Mucosa of rectum (tissue), 2 donors: ENCODE measurements at regions not wholly inside any gene's neighbourhood (a gene's known extent, or its start where the extent isn't known, plus 50 kb on each side); places are given as distances from the start of the nearest gene placed in this dataset.
A peak's percentile ranks its signal among the peaks of the same experiment; 100 is the strongest.
"Not testable (repeated sequence)": the region's sequence is repeated elsewhere in the genome, so short reads cannot be mapped to it uniquely, and the experiment has no call there.

Experiments
- H3K27ac ChIP-seq, 2 donors: one replicate each; pipeline ENCODE4 v1.7.0; 2013; ENCODE audit warnings: inconsistent platforms in 2 of 2, low read depth in 2 of 2, low read length in 2 of 2
- H3K27me3 ChIP-seq, 2 donors: one replicate each; pipeline ENCODE4 v1.7.0; 2013; ENCODE audit warnings: low read length in 2 of 2; ENCODE audit not compliant: control insufficient read depth in 2 of 2, insufficient read depth in 2 of 2
- H3K36me3 ChIP-seq, 2 donors: one replicate each; pipeline ENCODE4 v1.7.0; 2013; ENCODE audit warnings: low read length in 2 of 2; ENCODE audit not compliant: control insufficient read depth in 2 of 2, insufficient read depth in 2 of 2
- H3K4me1 ChIP-seq, 2 donors: one replicate each; pipeline ENCODE4 v1.7.0; 2013; ENCODE audit warnings: low read length in 2 of 2, mild to moderate bottlenecking in 1 of 2; ENCODE audit not compliant: control insufficient read depth in 2 of 2, insufficient read depth in 2 of 2
- H3K4me3 ChIP-seq, 2 donors: one replicate each; pipeline ENCODE4 v1.7.0; 2013; ENCODE audit warnings: low read length in 2 of 2
- H3K9ac ChIP-seq, 2 donors: one replicate each; pipeline ENCODE4 v1.7.0; 2013; ENCODE audit warnings: low read length in 2 of 2, low read depth in 1 of 2, mild to moderate bottlenecking in 1 of 2
- H3K9me3 ChIP-seq, 2 donors: one replicate each; pipeline ENCODE4 v1.7.0; 2013; ENCODE audit warnings: low read length in 2 of 2; ENCODE audit not compliant: control insufficient read depth in 2 of 2
- donor health status: healthy.
- donor health status: Normal muscosa, but diverticular disease.

GRCh38 chr2:190150413-190150812 is 87.9 kb upstream of the MSTN start:
- Histone ChIP-seq H3K4me1 (no peaks in the 10 kb centered on the region), H3K36me3 (no peaks in the 10 kb centered on the region), H3K27me3 (no peaks in the 10 kb centered on the region), H3K9ac (no peak overlapping the region), H3K4me3 (no peak overlapping the region), H3K27ac (no peak overlapping the region), H3K9me3 (no peaks in the 10 kb centered on the region)

GRCh38 chr2:190149908-190150307 is 87.4 kb upstream of the MSTN start:
- H3K36me3 ChIP-seq, result no peaks in the 10 kb centered on the region
- H3K9ac ChIP-seq, result no peak overlapping the region
- H3K27ac ChIP-seq, result no peak overlapping the region
- no peaks in the 10 kb centered on the region for H3K4me1 ChIP-seq
- H3K4me3 ChIP-seq, result no peak overlapping the region
- no peaks in the 10 kb centered on the region for H3K9me3 ChIP-seq
- H3K27me3 ChIP-seq, result no peaks in the 10 kb centered on the region

- no peaks in the 10 kb centered on the region for H3K27me3 ChIP-seq
Measured at GRCh38 chr2:190149200-190149599, 86.7 kb upstream of the MSTN start.

GRCh38 chr2:190146109-190146508 is 83.6 kb upstream of the MSTN start:
- not testable (repeated sequence) for H3K27me3 ChIP-seq, H3K9ac ChIP-seq, H3K9me3 ChIP-seq, H3K36me3 ChIP-seq, H3K27ac ChIP-seq, H3K4me3 ChIP-seq, H3K4me1 ChIP-seq

More at GRCh38 chr2:190149200-190149599, 86.7 kb upstream of the MSTN start:
- no peak overlapping the region for H3K9ac ChIP-seq
- H3K27ac ChIP-seq, result no peak overlapping the region
- H3K4me3 ChIP-seq, result no peak overlapping the region
- H3K4me1 ChIP-seq, result no peaks in the 10 kb centered on the region
- H3K36me3 ChIP-seq, result no peaks in the 10 kb centered on the region
- no peaks in the 10 kb centered on the region for H3K9me3 ChIP-seq

- not testable (repeated sequence) for H3K9me3 ChIP-seq, H3K9ac ChIP-seq, H3K27ac ChIP-seq, H3K4me3 ChIP-seq, H3K4me1 ChIP-seq, H3K27me3 ChIP-seq, H3K36me3 ChIP-seq
Measured at GRCh38 chr2:190140474-190140873, 77.9 kb upstream of the MSTN start.

GRCh38 chr2:190139371-190139770 is 76.8 kb upstream of the MSTN start:
- Histone ChIP-seq H3K9ac (no peak overlapping the region), H3K4me3 (no peak overlapping the region), H3K4me1 (no peaks in the 10 kb centered on the region), H3K9me3 (peaks cover 8% of the 10 kb centered on the region in 2 donors), H3K36me3 (no peaks in the 10 kb centered on the region), H3K27ac (no peak overlapping the region), H3K27me3 (no peaks in the 10 kb centered on the region)

- H3K9ac ChIP-seq, result no peak overlapping the region
- no peaks in the 10 kb centered on the region for H3K27me3 ChIP-seq
- no peak overlapping the region for H3K27ac ChIP-seq
- H3K36me3 ChIP-seq, result no peaks in the 10 kb centered on the region
- no peaks in the 10 kb centered on the region for H3K4me1 ChIP-seq
- peaks cover 8% of the 10 kb centered on the region in 2 donors for H3K9me3 ChIP-seq
- H3K4me3 ChIP-seq, result no peak overlapping the region
Measured at GRCh38 chr2:190138032-190138431, 75.5 kb upstream of the MSTN start.

- H3K27ac ChIP-seq, result no peak overlapping the region
- H3K4me3 ChIP-seq, result no peak overlapping the region
- H3K4me1 ChIP-seq, result no peaks in the 10 kb centered on the region
- H3K9me3 ChIP-seq, result peaks cover 8% of the 10 kb centered on the region in 2 donors
- no peaks in the 10 kb centered on the region for H3K27me3 ChIP-seq
- H3K9ac ChIP-seq, result no peak overlapping the region
- H3K36me3 ChIP-seq, result no peaks in the 10 kb centered on the region
Measured at GRCh38 chr2:190137561-190137960, 75.0 kb upstream of the MSTN start.

- no peak overlapping the region for H3K27ac ChIP-seq
- no peaks in the 10 kb centered on the region for H3K36me3 ChIP-seq
- no peaks in the 10 kb centered on the region for H3K27me3 ChIP-seq
- no peak overlapping the region for H3K9ac ChIP-seq
- no peaks in the 10 kb centered on the region for H3K4me1 ChIP-seq
- H3K4me3 ChIP-seq, result no peak overlapping the region
- H3K9me3 ChIP-seq, result peaks cover 8% of the 10 kb centered on the region in 2 donors
Measured at GRCh38 chr2:190136825-190137224, 74.3 kb upstream of the MSTN start.

- Histone ChIP-seq H3K9me3 (peaks cover 8% of the 10 kb centered on the region in 2 donors), H3K9ac (no peak overlapping the region), H3K4me3 (no peak overlapping the region), H3K27me3 (no peaks in the 10 kb centered on the region), H3K36me3 (no peaks in the 10 kb centered on the region), H3K27ac (peak overlapping the region; percentile 35 to 43), H3K4me1 (no peaks in the 10 kb centered on the region)
Measured at GRCh38 chr2:190136259-190136658, 73.7 kb upstream of the MSTN start.
